ENCODE measurements at regions not wholly inside any gene's neighbourhood (a gene's known extent, or its start where the extent isn't known, plus 50 kb on each side); places are given as distances from the start of the nearest gene placed in this dataset.

DNA sequence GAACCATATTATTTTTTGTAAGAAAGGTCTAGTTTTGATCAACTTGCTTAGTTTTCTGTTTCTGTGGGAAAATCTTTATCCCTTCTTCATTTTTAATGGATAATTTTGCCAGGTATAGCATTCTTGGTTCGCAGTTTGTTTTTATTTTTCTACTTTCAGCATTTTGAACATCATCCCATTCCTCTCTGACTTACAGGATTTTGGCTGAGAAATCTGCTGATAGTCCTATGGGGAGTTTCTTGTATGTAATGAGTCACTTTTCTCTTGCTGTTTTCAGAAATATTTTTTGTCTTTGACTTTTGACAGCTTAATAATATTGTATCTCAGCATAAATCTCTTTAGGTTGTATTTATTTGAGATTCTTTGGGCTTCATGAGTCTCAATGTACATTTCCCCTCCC is 389.1 kb downstream of the PBX1 start:
- TF ChIP-seq POLR2A (IDR thresholded peaks at IDR 0.05; ENCODE audit: low read length) = no peak
- no peak for TF ChIP-seq GATA1 (IDR thresholded peaks at IDR 0.05; ENCODE audit: low read depth, low read length)

Data from erythroblast (primary cell).